WTC11 (cell line): ENCODE measurements at regions not wholly inside any gene's neighbourhood (a gene's known extent, or its start where the extent isn't known, plus 50 kb on each side); places are given as distances from the start of the nearest gene placed in this dataset.
"Not testable (repeated sequence)": the region's sequence is repeated elsewhere in the genome, so short reads cannot be mapped to it uniquely, and the experiment has no call there.

Experiments
- ELF4 ChIP-seq: sonication (generic); formaldehyde crosslinking; IDR thresholded peaks from 2 replicates; pipeline ENCODE4 v1.8.1; 2022; ENCODE audit warnings: low read depth, mild to moderate bottlenecking, moderate library complexity, missing genetic modification reagents
- FOXP1 ChIP-seq: sonication (generic); formaldehyde crosslinking; IDR thresholded peaks from 2 replicates; pipeline ENCODE4 v1.8.0; 2022; ENCODE audit warnings: missing genetic modification reagents, mild to moderate bottlenecking, moderate library complexity, borderline replicate concordance
- NFE2L1 ChIP-seq: sonication (generic); formaldehyde crosslinking; IDR thresholded peaks from 2 replicates; pipeline ENCODE4 v1.8.1; 2023; ENCODE audit warnings: missing genetic modification reagents
- RORB ChIP-seq: fragments of 250-450 bp; sonication (Bioruptor Pico); IDR thresholded peaks from 2 replicates; pipeline ENCODE4 v1.9.0; 2021; ENCODE audit warnings: mild to moderate bottlenecking
- TEAD1 ChIP-seq: sonication (generic); formaldehyde crosslinking; IDR thresholded peaks from 2 replicates; pipeline ENCODE4 v1.8.0; 2022; ENCODE audit warnings: mild to moderate bottlenecking, missing genetic modification reagents
- ZNF423 ChIP-seq: fragments of 250-450 bp; sonication (Bioruptor Pico); IDR thresholded peaks from 2 replicates; pipeline ENCODE4 v2.1.2; 2022; ENCODE audit warnings: mild to moderate bottlenecking, moderate library complexity
- TF ChIP-seq, protein P1 (sequence below): fragments of 200-600 bp; IDR thresholded peaks from 2 replicates; pipeline ENCODE4 v1.8.0; 2022; ENCODE audit warnings: antibody characterized with exemption
- TF ChIP-seq, protein P2 (sequence below): sonication (generic); formaldehyde crosslinking; IDR thresholded peaks from 2 replicates; pipeline ENCODE4 v1.8.1; 2022; ENCODE audit warnings: low read depth, mild to moderate bottlenecking, moderate library complexity, missing genetic modification reagents, borderline replicate concordance
- TF ChIP-seq, protein P3 (sequence below): fragments of 250-450 bp; sonication (Bioruptor Pico); IDR thresholded peaks from 2 replicates; pipeline ENCODE4 v2.1.2; 2022; ENCODE audit warnings: mild to moderate bottlenecking, moderate library complexity

DNA sequence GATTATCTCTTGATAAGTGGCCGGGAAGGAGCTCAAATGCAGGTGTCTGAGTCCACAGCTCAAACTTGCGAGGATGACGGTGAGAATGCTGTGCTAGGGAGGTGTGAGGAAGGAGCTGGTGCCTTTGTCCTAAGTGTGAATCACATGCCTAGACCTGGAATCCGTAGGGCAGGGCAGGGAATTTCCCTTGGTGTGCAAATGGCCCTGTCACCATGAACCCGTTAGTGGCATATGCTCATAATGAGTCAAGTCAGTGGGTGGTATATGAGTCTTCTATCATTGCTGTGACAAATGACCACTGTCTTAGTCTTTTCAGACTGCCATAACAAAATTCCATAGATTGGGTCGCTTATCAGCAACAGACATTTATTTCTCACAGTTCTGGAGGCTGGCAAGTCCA lies 163.1 kb upstream of the NBPF12 start:
- not testable (repeated sequence) for TF ChIP-seq ELF4; TEAD1 (CRISPR knock-in tag); RORB (CRISPR knock-in tag); FOXP1 (CRISPR knock-in tag); ZNF423 (CRISPR knock-in tag); NFE2L1 (CRISPR knock-in tag)
- TF ChIP-seq, protein P1, sequence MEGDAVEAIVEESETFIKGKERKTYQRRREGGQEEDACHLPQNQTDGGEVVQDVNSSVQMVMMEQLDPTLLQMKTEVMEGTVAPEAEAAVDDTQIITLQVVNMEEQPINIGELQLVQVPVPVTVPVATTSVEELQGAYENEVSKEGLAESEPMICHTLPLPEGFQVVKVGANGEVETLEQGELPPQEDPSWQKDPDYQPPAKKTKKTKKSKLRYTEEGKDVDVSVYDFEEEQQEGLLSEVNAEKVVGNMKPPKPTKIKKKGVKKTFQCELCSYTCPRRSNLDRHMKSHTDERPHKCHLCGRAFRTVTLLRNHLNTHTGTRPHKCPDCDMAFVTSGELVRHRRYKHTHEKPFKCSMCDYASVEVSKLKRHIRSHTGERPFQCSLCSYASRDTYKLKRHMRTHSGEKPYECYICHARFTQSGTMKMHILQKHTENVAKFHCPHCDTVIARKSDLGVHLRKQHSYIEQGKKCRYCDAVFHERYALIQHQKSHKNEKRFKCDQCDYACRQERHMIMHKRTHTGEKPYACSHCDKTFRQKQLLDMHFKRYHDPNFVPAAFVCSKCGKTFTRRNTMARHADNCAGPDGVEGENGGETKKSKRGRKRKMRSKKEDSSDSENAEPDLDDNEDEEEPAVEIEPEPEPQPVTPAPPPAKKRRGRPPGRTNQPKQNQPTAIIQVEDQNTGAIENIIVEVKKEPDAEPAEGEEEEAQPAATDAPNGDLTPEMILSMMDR = not testable (repeated sequence)
- TF ChIP-seq, protein P2, sequence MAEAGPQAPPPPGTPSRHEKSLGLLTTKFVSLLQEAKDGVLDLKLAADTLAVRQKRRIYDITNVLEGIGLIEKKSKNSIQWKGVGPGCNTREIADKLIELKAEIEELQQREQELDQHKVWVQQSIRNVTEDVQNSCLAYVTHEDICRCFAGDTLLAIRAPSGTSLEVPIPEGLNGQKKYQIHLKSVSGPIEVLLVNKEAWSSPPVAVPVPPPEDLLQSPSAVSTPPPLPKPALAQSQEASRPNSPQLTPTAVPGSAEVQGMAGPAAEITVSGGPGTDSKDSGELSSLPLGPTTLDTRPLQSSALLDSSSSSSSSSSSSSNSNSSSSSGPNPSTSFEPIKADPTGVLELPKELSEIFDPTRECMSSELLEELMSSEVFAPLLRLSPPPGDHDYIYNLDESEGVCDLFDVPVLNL (CRISPR knock-in tag) = not testable (repeated sequence)
- TF ChIP-seq, protein P3, sequence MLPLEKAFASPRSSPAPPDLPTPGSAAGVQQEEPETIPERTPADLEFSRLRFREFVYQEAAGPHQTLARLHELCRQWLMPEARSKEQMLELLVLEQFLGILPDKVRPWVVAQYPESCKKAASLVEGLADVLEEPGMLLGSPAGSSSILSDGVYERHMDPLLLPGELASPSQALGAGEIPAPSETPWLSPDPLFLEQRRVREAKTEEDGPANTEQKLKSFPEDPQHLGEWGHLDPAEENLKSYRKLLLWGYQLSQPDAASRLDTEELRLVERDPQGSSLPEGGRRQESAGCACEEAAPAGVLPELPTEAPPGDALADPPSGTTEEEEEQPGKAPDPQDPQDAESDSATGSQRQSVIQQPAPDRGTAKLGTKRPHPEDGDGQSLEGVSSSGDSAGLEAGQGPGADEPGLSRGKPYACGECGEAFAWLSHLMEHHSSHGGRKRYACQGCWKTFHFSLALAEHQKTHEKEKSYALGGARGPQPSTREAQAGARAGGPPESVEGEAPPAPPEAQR (CRISPR knock-in tag) = not testable (repeated sequence)
